ENCODE measurements at regions not wholly inside any gene's neighbourhood (a gene's known extent, or its start where the extent isn't known, plus 50 kb on each side); places are given as distances from the start of the nearest gene placed in this dataset.

- TF ChIP-seq CHD2 (IDR thresholded peaks at IDR 0.05; ENCODE audit: low read length, partially characterized antibody): no peak
- no peak for TF ChIP-seq POLR2A (IDR thresholded peaks at IDR 0.05; ENCODE audit: low read length)
- TF ChIP-seq, protein P1, sequence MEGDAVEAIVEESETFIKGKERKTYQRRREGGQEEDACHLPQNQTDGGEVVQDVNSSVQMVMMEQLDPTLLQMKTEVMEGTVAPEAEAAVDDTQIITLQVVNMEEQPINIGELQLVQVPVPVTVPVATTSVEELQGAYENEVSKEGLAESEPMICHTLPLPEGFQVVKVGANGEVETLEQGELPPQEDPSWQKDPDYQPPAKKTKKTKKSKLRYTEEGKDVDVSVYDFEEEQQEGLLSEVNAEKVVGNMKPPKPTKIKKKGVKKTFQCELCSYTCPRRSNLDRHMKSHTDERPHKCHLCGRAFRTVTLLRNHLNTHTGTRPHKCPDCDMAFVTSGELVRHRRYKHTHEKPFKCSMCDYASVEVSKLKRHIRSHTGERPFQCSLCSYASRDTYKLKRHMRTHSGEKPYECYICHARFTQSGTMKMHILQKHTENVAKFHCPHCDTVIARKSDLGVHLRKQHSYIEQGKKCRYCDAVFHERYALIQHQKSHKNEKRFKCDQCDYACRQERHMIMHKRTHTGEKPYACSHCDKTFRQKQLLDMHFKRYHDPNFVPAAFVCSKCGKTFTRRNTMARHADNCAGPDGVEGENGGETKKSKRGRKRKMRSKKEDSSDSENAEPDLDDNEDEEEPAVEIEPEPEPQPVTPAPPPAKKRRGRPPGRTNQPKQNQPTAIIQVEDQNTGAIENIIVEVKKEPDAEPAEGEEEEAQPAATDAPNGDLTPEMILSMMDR (IDR thresholded peaks at IDR 0.05): no peak
- TF ChIP-seq REST (IDR thresholded peaks at IDR 0.05): no peak
- TF ChIP-seq EHMT2 (IDR thresholded peaks at IDR 0.05; ENCODE audit: low read depth): no peak
- TF ChIP-seq, protein P2, sequence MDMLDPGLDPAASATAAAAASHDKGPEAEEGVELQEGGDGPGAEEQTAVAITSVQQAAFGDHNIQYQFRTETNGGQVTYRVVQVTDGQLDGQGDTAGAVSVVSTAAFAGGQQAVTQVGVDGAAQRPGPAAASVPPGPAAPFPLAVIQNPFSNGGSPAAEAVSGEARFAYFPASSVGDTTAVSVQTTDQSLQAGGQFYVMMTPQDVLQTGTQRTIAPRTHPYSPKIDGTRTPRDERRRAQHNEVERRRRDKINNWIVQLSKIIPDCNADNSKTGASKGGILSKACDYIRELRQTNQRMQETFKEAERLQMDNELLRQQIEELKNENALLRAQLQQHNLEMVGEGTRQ (IDR thresholded peaks at IDR 0.05): no peak
- no peak for TF ChIP-seq RAD21 (conservative IDR thresholded peaks at IDR 0.05 in 1 of 2, IDR thresholded peaks at IDR 0.05 in 1 of 2)
- no peak for TF ChIP-seq EP300 (IDR thresholded peaks at IDR 0.05)
These were observed 442.3 kb upstream of the MON1B start for GRCh38 chr16:76748461-76749348.

Measured in A549 (cell line).